ENCODE measurements at regions not wholly inside any gene's neighbourhood (a gene's known extent, or its start where the extent isn't known, plus 50 kb on each side); places are given as distances from the start of the nearest gene placed in this dataset.
A peak's percentile ranks its signal among the peaks of the same experiment; 100 is the strongest.
"Not testable (repeated sequence)": the region's sequence is repeated elsewhere in the genome, so short reads cannot be mapped to it uniquely, and the experiment has no call there.

- no peak for DNase-seq
Measured at GRCh38 chr4:83213640-83214039, 71.0 kb downstream of the COQ2 start.

- no peak for DNase-seq
Measured at GRCh38 chr4:83212041-83212851, 72.4 kb downstream of the COQ2 start.

GRCh38 chr4:83209419-83209818 lies 75.2 kb downstream of the COQ2 start:
- no peak for DNase-seq

- DNase-seq = no peak
Measured at GRCh38 chr4:83208371-83209365, 75.9 kb downstream of the COQ2 start.

- no peak for DNase-seq
Measured at GRCh38 chr4:83207497-83208101, 77.0 kb downstream of the COQ2 start.

GRCh38 chr4:83205760-83206159 lies 78.8 kb downstream of the COQ2 start:
- no peak for DNase-seq

- no peak for DNase-seq
Measured at GRCh38 chr4:83204731-83205130, 79.9 kb downstream of the COQ2 start.

GRCh38 chr4:83201761-83202160 lies 82.8 kb downstream of the COQ2 start:
- no peak for DNase-seq

- peak; percentile 22 to 53 for DNase-seq
Measured at GRCh38 chr4:83197555-83198235, 83.2 kb upstream of the PLAC8 start.

GRCh38 chr4:83196921-83197320 lies 82.4 kb upstream of the PLAC8 start:
- no peak for DNase-seq

- DNase-seq = no peak
Measured at GRCh38 chr4:83195269-83195668, 80.7 kb upstream of the PLAC8 start.

- DNase-seq = not testable (repeated sequence)
Measured at GRCh38 chr4:83194588-83194987, 80.1 kb upstream of the PLAC8 start.

GRCh38 chr4:83192634-83193033 lies 78.1 kb upstream of the PLAC8 start:
- DNase-seq = no peak

- no peak for DNase-seq
Measured at GRCh38 chr4:83191026-83191425, 76.5 kb upstream of the PLAC8 start.

- DNase-seq = no peak
Measured at GRCh38 chr4:83189631-83190136, 75.2 kb upstream of the PLAC8 start.

- peak in 1 of 2 donors; percentile 40 for DNase-seq
Measured at GRCh38 chr4:83180431-83180968, 66.0 kb upstream of the PLAC8 start.

- no peak for DNase-seq
Measured at GRCh38 chr4:83179205-83179604, 64.7 kb upstream of the PLAC8 start.

GRCh38 chr4:83178029-83178428 lies 63.5 kb upstream of the PLAC8 start:
- DNase-seq = no peak

- no peak for DNase-seq
Measured at GRCh38 chr4:83177182-83177581, 62.7 kb upstream of the PLAC8 start.

- DNase-seq = no peak
Measured at GRCh38 chr4:83174844-83175414, 60.4 kb upstream of the PLAC8 start.

- no peak for DNase-seq
Measured at GRCh38 chr4:83172371-83172770, 57.8 kb upstream of the PLAC8 start.

Measured in bone marrow (tissue), 2 donors.